ENCODE measurements at regions not wholly inside any gene's neighbourhood (a gene's known extent, or its start where the extent isn't known, plus 50 kb on each side); places are given as distances from the start of the nearest gene placed in this dataset.

- H3K4me2 ChIP-seq (ENCODE audit: control insufficient read depth, extremely low read depth, insufficient read depth, low read depth, low read length) = no peak overlapping the region
- no peaks in the 10 kb centered on the region for H4K20me1 ChIP-seq (ENCODE audit: control insufficient read depth, extremely low read depth, insufficient read depth, low read length)
- dilution Hi-C loops (cut with MboI; ENCODE audit: extremely low pct_ligation_motif_present, low sequenced_read_pairs) = no loop called here
- peaks cover 6% of the 10 kb centered on the region for H3K27me3 ChIP-seq (ENCODE audit: control insufficient read depth, extremely low read depth, insufficient read depth, low read length)
- no peak overlapping the region for H3K27ac ChIP-seq (ENCODE audit: control insufficient read depth, insufficient read depth, low read length)
- H3K36me3 ChIP-seq (ENCODE audit: control insufficient read depth in 2 of 2, extremely low read depth in 1 of 2, insufficient read depth in 2 of 2, low read length in 2 of 2) = no peaks in the 10 kb centered on the region
- H3K79me2 ChIP-seq (ENCODE audit: control insufficient read depth, insufficient read depth, low read length) = no peaks in the 10 kb centered on the region
- FAIRE-seq = no peak
- H3K9ac ChIP-seq (ENCODE audit: control insufficient read depth, extremely low read depth, insufficient read depth, low read length) = no peak overlapping the region
- no peaks in the 10 kb centered on the region for H3K4me1 ChIP-seq (ENCODE audit: control insufficient read depth, extremely low read depth, insufficient read depth, low read length)
- H3K4me3 ChIP-seq (ENCODE audit: control insufficient read depth in 2 of 3, extremely low read depth in 1 of 3, insufficient read depth in 2 of 3, low read depth in 1 of 3, low read length in 3 of 3) = no peak overlapping the region
- no peak overlapping the region for H2AFZ ChIP-seq (ENCODE audit: control insufficient read depth, low read length)
- no peaks in the 10 kb centered on the region for H3K9me3 ChIP-seq (ENCODE audit: control insufficient read depth, low read depth, low read length)
- DNase-seq (ENCODE audit: low read depth, low spot score) = no peak
- TF ChIP-seq CTCF (optimal IDR thresholded peaks at IDR 0.05 in 1 of 3, IDR thresholded peaks at IDR 0.05 in 1 of 3, conservative IDR thresholded peaks at IDR 0.05 in 1 of 3; ENCODE audit: extremely low read depth in 1 of 3, insufficient read depth in 2 of 3, low read length in 3 of 3) (no peak), EZH2 (IDR thresholded peaks at IDR 0.05; ENCODE audit: low read length) (no peak)
- H3K9me1 ChIP-seq (ENCODE audit: control insufficient read depth, extremely low read depth, insufficient read depth, low read length) = no peaks in the 10 kb centered on the region
Measured at GRCh38 chr3:73695841-73696240, 71.1 kb upstream of the PDZRN3 start.

GRCh38 chr3:73694983-73695757 lies 70.4 kb upstream of the PDZRN3 start:
- Histone ChIP-seq H2AFZ (ENCODE audit: control insufficient read depth, low read length) (no peak overlapping the region), H3K4me1 (ENCODE audit: control insufficient read depth, extremely low read depth, insufficient read depth, low read length) (no peaks in the 10 kb centered on the region), H3K4me2 (ENCODE audit: control insufficient read depth, extremely low read depth, insufficient read depth, low read depth, low read length) (no peak overlapping the region), H3K27me3 (ENCODE audit: control insufficient read depth, extremely low read depth, insufficient read depth, low read length) (peaks cover 6% of the 10 kb centered on the region), H3K9ac (ENCODE audit: control insufficient read depth, extremely low read depth, insufficient read depth, low read length) (no peak overlapping the region), H4K20me1 (ENCODE audit: control insufficient read depth, extremely low read depth, insufficient read depth, low read length) (no peaks in the 10 kb centered on the region), H3K4me3 (ENCODE audit: control insufficient read depth in 2 of 3, extremely low read depth in 1 of 3, insufficient read depth in 2 of 3, low read depth in 1 of 3, low read length in 3 of 3) (no peak overlapping the region), H3K79me2 (ENCODE audit: control insufficient read depth, insufficient read depth, low read length) (no peaks in the 10 kb centered on the region), H3K9me3 (ENCODE audit: control insufficient read depth, low read depth, low read length) (no peaks in the 10 kb centered on the region), H3K36me3 (ENCODE audit: control insufficient read depth in 2 of 2, extremely low read depth in 1 of 2, insufficient read depth in 2 of 2, low read length in 2 of 2) (no peaks in the 10 kb centered on the region), H3K27ac (ENCODE audit: control insufficient read depth, insufficient read depth, low read length) (no peak overlapping the region), H3K9me1 (ENCODE audit: control insufficient read depth, extremely low read depth, insufficient read depth, low read length) (no peaks in the 10 kb centered on the region)
- no peak for DNase-seq (ENCODE audit: low read depth, low spot score)
- FAIRE-seq = no peak
- dilution Hi-C loops (cut with MboI; ENCODE audit: extremely low pct_ligation_motif_present, low sequenced_read_pairs) = no loop called here
- TF ChIP-seq EZH2 (IDR thresholded peaks at IDR 0.05; ENCODE audit: low read length) = no peak
- TF ChIP-seq CTCF (optimal IDR thresholded peaks at IDR 0.05 in 1 of 3, IDR thresholded peaks at IDR 0.05 in 1 of 3, conservative IDR thresholded peaks at IDR 0.05 in 1 of 3; ENCODE audit: extremely low read depth in 1 of 3, insufficient read depth in 2 of 3, low read length in 3 of 3) = no peak
